ENCODE measurements at regions not wholly inside any gene's neighbourhood (a gene's known extent, or its start where the extent isn't known, plus 50 kb on each side); places are given as distances from the start of the nearest gene placed in this dataset.
"Not testable (repeated sequence)": the region's sequence is repeated elsewhere in the genome, so short reads cannot be mapped to it uniquely, and the experiment has no call there.

GRCh38 chr4:125760956-125761355 lies 446.2 kb downstream of the FAT4 start:
- DNase-seq = no peak

GRCh38 chr4:125762537-125762936 lies 447.8 kb downstream of the FAT4 start:
- no peak for DNase-seq

GRCh38 chr4:125765941-125766340 lies 451.2 kb downstream of the FAT4 start:
- no peak for DNase-seq

- DNase-seq = no peak
Observed at GRCh38 chr4:125770814-125771398, 456.2 kb downstream of the FAT4 start.

- no peak for DNase-seq
Observed at GRCh38 chr4:125772680-125773079, 457.9 kb downstream of the FAT4 start.

- DNase-seq = no peak
Observed at GRCh38 chr4:125773502-125773901, 458.7 kb downstream of the FAT4 start.

GRCh38 chr4:125773931-125774330 lies 459.2 kb downstream of the FAT4 start:
- DNase-seq = no peak

- no peak for DNase-seq
Observed at GRCh38 chr4:125776146-125776545, 461.4 kb downstream of the FAT4 start.

GRCh38 chr4:125780164-125780563 lies 465.4 kb downstream of the FAT4 start:
- no peak for DNase-seq

- no peak for DNase-seq
Observed at GRCh38 chr4:125780747-125781146, 466.0 kb downstream of the FAT4 start.

GRCh38 chr4:125781651-125782050 lies 466.9 kb downstream of the FAT4 start:
- no peak for DNase-seq

- no peak for DNase-seq
Observed at GRCh38 chr4:125784741-125785140, 470.0 kb downstream of the FAT4 start.

- no peak for DNase-seq
Observed at GRCh38 chr4:125787707-125788106, 473.0 kb downstream of the FAT4 start.

- DNase-seq = no peak
Observed at GRCh38 chr4:125789023-125789422, 474.3 kb downstream of the FAT4 start.

- DNase-seq = no peak
Observed at GRCh38 chr4:125791896-125792295, 477.1 kb downstream of the FAT4 start.

GRCh38 chr4:125794989-125795388 lies 480.2 kb downstream of the FAT4 start:
- DNase-seq = no peak

GRCh38 chr4:125796138-125796537 lies 481.4 kb downstream of the FAT4 start:
- peak in 1 of 2 experiments; percentile 55 for DNase-seq

- DNase-seq = not testable (repeated sequence)
Observed at GRCh38 chr4:125797621-125798020, 482.9 kb downstream of the FAT4 start.

GRCh38 chr4:125801373-125801772 lies 486.6 kb downstream of the FAT4 start:
- no peak for DNase-seq

- no peak for DNase-seq
Observed at GRCh38 chr4:125801924-125802323, 487.2 kb downstream of the FAT4 start.

- no peak for DNase-seq
Observed at GRCh38 chr4:125808022-125808421, 493.3 kb downstream of the FAT4 start.

- DNase-seq = no peak
Observed at GRCh38 chr4:125808570-125808969, 493.8 kb downstream of the FAT4 start.

- DNase-seq = no peak
Observed at GRCh38 chr4:125811892-125812291, 497.1 kb downstream of the FAT4 start.

GRCh38 chr4:125826801-125827695 lies 512.3 kb downstream of the FAT4 start:
- DNase-seq = no peak

GRCh38 chr4:125827696-125828052 lies 512.9 kb downstream of the FAT4 start:
- no peak for DNase-seq

Data from NCI-H2081 (cell line).